ENCODE measurements at regions not wholly inside any gene's neighbourhood (a gene's known extent, or its start where the extent isn't known, plus 50 kb on each side); places are given as distances from the start of the nearest gene placed in this dataset.
"Not testable (repeated sequence)": the region's sequence is repeated elsewhere in the genome, so short reads cannot be mapped to it uniquely, and the experiment has no call there.

GRCh38 chr15:95680728-95681127 is 649.8 kb upstream of the NR2F2 start:
- DNase-seq, result no peak

DNA sequence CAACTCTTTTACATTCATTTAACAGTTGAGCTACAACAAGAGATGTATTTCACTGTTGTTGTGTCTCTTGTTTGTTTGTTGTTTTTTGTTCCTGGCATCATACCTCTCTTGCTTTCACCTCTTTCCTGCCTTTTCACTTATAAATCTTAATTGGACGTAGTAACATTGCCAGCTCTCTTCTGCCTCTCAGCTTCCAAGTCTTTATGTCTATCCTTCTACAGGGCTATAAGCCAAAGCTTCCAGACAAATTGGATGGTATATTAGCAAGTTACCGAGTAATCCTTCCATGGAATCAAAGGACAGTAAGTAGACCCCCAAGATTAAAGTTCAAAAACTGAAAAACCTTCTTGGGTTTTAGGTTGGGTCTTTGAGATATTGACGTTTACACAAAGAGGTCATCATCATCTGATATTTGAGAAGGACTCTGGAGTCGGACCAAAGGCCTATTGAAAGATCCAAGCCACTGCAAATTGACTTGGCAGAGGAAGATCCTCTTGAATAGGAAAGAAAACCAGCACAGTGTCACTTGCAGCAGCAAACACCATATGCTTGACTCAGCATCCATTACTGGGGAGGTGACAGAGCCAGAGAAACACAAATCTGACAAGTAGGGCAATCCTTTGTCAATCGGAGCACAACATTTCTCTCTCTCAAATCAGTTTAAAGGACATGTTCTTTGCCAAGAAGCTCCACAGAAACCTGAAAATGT is 648.5 kb upstream of the NR2F2 start:
- DNase-seq, result no peak

- no peak for DNase-seq
Observed at GRCh38 chr15:95684126-95684525, 646.4 kb upstream of the NR2F2 start.

- no peak for DNase-seq
Observed at GRCh38 chr15:95684693-95685115, 645.8 kb upstream of the NR2F2 start.

GRCh38 chr15:95687061-95687460 is 643.4 kb upstream of the NR2F2 start:
- no peak for DNase-seq

GRCh38 chr15:95687686-95688085 is 642.8 kb upstream of the NR2F2 start:
- no peak for DNase-seq

DNA sequence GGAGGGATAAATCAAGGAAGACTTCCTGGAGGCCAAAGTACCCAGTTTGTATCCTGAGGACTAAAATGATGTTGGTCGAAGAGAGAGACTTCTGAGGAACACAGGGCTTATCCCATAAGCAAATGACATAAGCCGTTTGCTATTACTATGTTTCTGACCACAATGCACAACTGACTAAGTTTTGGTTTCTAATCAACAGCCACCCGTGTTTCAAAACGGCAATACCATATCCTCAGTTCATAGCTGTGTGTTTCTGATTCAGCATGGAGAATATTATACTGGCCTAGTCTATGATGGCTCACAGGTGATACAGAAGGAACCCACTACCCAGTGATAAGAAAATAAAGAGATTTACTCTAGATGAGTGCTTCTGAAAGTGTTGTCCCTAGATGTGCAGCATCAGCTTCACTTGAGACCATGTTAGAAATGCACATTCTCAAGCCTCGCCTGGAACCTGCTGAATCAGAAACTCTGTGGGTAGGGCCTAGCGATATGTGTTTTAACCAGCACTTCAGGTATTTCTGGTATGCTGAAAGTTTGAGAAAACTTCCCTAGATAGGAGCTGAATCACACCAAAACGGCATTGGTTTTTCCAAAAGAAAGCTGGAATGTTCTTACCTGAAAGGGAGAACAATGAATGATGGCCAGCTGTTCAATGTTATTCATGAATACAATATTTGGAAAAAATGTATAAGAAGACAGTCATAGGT is 639.7 kb upstream of the NR2F2 start:
- DNase-seq, result no peak

DNA sequence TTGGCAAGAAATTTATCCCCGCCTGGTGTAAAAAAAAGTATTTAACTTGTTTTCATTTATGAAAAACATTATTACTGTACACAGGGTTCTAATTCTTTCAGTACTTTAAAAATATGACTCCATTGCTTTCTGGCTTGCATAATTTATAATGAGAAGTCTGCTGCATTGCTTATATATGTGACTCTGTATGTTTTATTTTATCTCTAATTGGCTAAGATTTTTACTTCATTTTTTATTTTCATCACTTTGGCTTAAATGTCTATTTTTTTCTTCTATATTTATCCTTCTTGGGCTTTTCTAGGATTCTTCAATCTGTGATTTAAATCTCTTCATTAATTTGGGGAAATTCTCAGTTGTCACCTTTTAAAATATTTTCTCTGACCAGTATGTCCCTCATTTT is 636.6 kb upstream of the NR2F2 start:
- DNase-seq, result no peak

- no peak for DNase-seq
Observed at GRCh38 chr15:95698230-95698629, 632.3 kb upstream of the NR2F2 start.

DNA sequence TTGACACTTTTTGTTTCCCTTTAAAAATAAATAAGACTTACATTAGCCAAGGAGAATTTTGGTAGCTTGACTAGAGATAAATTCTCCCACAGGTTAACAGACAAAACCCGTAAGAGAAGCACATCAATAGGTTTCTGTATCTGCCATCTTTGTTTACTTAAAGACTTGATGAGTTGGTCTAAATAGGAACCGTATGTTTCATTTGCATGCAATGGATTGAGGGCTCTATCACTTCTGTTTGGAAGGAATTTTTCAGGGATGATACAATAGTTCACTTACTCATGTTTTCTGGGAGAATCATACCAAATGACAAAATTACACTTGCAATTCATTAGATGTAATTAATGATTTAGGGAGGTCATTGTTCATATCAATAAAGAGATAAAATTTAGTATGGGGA is 631.5 kb upstream of the NR2F2 start:
- no peak for DNase-seq

- DNase-seq, result no peak
Observed at GRCh38 chr15:95699578-95699977, 630.9 kb upstream of the NR2F2 start.

- DNase-seq, result not testable (repeated sequence)
Observed at GRCh38 chr15:95700692-95701091, 629.8 kb upstream of the NR2F2 start.

DNA sequence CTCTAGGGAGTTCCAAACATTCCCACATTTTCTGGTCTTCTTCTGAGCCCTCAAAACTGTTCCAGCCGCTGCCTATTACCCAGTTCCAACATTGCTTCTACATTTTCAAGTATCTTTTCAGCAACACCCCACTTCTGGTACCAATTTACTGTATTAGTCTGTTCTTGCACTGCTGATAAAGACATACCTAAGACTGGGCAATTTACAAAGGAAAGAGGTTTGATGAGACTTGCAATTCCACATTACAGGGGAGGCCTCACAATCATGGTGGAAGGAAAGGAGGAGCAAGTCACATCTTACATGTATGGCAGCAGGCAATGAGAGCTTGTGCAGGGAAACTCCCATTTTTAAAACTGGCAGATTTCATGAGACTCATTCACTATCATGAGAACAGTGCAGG is 629.1 kb upstream of the NR2F2 start:
- no peak for DNase-seq

DNA sequence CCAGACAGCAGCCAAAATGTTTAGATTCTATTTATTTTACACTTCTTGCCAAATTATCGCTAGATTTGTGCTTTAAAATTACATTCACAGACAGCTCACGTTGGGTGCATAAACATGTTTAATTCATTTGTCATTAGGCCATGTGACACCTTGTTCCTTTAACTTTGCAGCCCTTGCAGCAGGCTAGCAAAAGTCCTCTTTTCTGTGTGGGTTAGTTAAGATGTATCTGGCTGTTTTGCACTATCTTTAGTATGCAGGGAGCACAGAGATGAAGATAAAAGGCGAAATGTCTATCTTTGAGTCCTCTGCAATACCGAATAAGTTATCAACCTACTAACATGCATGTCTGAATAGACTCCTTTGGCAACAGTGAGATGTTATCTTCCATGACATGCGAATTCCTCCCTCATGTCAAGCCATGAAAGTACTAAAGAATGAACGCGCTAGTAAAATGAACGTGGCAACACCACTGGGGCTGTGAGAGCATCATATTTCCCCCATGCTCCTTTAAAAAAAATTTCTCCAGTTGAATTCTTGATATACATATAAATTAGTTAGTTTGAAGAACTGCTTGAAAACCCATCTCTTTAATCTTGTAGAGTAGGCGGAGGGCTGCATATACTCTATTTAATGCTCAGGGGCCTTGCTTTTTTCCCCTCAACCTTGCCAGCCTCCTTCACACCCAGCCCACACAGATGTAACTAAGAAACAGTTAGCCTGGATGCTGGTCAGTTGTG is 620.4 kb upstream of the NR2F2 start:
- DNase-seq, result no peak

- no peak for DNase-seq
Observed at GRCh38 chr15:95712785-95713184, 617.7 kb upstream of the NR2F2 start.

DNA sequence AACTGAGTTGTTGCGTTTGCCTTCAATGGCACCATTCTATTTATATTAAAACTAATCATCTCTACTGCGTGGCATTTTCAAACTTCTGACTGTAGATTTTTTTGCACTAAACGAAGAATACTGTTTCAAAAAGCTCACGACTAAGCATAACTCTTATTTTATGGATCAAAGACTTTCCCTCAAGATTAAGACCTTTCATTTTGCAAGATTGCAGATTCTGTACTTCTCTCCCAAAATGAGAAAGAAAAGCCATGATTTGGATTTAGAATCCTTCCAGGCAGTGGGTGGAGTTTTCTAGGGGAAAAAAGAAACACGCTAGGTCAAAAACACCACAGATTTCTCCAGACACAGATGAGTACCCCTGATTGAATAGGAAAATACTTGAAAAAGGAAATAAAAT is 617.2 kb upstream of the NR2F2 start:
- no peak for DNase-seq

- DNase-seq, result no peak
Observed at GRCh38 chr15:95715116-95715903, 615.2 kb upstream of the NR2F2 start.

DNA sequence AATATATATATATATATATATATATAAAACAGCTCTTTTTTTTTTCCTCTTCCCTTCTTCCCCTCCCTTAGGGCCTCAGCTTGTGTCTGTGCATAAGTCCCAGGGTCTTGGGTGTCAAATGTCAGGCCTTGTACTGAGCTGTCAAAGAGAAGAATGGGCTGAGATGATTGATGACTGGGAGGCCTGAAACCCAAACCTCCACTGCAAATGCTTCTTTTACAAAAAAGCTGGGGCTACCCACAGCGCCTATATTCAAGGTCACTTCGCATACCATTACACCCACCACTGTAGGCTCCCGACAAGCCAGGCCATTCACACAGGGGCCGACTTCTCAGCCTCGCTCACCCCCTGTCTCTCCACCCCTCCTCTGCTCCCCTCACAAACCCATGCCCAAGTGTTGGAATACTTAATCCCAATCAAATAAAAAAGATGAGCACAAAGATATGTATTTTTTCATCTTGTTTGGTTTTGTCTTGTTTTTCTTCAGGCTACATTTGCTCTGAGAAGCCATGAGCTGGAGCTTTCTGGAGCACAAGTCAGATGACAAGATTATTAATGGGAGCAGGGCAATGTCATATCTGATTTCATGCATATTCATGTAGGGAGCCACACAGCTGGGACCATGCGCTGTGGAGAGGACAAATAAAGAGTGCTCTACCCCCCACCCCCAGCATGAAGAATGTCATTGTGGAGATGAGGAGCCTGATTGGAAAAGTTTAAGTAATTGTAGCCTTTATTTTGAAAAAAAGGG is 614.4 kb upstream of the NR2F2 start:
- no peak for DNase-seq

DNA sequence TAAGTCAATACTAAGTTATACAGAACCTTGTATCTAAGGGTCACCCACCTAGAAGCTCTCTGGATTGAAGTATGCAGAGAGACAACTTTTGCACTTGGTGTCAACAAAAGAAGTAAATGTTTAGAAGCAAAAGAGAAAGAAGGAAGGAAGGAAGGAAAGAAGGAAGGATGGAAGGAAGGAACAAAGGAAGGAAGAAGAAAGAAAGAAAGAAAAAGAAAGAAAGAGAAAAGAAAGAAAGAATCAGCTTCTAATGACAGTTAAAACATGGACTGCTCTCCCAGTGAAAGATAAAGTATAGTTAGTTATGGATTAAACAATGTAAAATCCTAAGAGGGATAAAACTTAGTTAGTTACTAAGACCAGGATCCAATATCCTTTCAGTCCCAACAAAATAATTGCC is 613.8 kb upstream of the NR2F2 start:
- DNase-seq, result no peak

- no peak for DNase-seq
Observed at GRCh38 chr15:95718441-95718840, 612.1 kb upstream of the NR2F2 start.

DNA sequence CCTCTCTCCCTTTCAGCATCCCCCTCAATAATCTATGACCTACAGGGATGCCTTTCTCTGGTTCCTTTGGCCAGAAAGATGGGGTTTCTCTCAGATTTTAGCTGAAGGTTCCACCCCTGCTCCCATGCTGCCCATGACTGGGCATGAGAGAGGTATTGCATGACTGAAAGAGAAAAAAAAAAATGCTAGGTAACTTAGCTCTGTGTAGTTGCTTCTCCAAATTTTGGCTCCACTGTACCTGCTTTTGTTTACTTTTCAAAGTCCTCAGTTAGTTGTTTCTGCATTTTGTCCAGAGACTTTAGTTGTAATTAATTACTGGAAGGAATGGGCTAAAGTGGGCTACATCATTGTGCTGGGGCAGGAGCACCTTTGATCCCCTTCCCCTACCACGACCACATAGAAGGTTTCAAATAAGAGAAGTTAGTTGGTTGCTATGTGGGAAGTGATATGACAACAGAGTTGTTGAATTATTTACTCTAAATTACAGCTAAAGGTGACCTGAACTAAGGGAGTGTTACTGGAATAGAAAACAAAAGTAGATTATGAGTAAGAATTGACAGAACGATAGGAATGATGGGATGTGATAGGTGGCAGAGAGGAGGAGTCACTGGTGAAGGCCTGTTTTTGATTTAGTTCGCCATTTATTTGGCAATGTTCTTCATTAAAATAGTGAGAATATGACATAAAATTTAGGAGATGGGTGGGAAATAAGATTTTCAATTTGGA is 605.4 kb upstream of the NR2F2 start:
- DNase-seq, result no peak

DNA sequence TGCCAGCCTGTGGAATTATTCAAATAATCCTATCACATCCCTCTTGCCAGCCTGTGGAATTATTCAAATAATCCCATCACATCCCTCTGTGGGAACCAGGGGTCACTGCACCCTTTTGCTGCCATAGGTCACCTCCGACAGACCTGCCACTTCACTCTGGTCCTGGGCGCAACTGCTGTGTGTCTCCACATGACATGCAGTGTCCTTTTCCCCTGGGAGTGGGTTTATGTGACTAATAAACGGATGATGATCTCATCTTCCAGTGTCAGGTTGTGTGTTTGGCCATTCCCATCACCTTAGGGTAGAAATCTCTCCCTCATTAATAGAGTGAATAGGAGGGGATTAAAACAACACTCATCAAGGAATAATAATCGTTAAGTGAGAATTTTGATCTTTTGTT is 603.6 kb upstream of the NR2F2 start:
- peak; percentile 63 for DNase-seq
